HG03159 (cell line): ENCODE measurements at regions not wholly inside any gene's neighbourhood (a gene's known extent, or its start where the extent isn't known, plus 50 kb on each side); places are given as distances from the start of the nearest gene placed in this dataset.
"Not testable (repeated sequence)": the region's sequence is repeated elsewhere in the genome, so short reads cannot be mapped to it uniquely, and the experiment has no call there.

ENCODE experiments used
- ATAC-seq: cut with Tn5 transposase; IDR thresholded peaks from one replicate; pipeline ENCODE4 v1.9.1; 2021; ENCODE audit warnings: mild to moderate bottlenecking, moderate library complexity; ENCODE audit not compliant: unreplicated experiment

DNA sequence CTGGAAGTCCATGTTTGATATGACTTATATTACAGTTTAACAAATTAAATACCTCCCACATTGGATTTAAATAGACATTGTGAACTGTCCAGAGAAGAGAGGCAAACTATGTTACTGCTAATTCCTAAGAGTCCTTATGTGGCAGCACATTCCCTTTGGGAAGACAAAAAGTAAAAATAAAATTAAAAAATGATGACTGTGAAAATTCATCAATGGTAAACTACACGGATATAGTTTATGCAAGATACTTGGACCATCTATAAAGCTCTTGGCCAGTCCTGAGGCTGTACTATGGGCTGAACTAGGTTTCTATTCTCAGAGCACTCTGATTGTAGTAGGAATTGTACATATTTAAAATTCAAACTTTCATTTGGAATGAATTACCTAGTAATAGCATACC lies 206.4 kb downstream of the LRRK2 start:
- ATAC-seq = no peak

DNA sequence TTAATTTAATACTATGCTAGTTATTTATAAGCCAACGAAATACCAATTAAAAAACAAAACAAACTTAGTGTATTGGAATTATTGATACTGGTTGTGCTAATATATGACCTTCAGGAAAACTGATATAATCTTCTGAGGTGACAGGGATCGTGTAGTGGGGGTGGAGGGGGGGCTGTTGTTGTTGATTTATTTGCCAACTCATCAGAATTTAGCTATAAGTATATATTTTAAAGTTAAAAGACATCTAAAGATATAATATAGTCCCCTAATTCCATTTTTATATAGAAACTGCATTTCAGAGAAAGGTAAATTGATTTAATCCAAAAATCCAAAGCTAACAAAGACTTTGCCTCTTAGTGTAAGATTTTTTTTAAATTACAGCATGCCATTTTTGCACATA lies 210.5 kb downstream of the LRRK2 start:
- ATAC-seq = no peak

DNA sequence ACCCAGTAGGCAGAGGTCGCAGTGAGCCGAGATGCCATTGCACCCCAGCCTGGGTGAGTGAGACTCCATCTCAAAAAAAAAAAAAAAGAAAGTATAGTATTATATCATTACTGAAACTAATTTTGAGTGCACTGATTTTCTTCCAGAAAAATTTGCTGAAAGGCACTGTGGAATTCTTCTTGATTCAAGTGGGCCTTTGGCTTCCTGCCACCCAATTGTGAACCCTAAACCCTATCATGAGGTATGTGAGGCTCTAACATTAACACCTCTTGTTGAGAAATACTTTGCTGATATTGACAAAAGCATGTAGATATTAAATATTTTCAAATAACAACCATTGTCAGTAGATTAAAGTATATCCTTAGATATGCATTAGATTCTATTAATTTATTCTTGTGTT lies 211.2 kb downstream of the LRRK2 start:
- no peak for ATAC-seq

DNA sequence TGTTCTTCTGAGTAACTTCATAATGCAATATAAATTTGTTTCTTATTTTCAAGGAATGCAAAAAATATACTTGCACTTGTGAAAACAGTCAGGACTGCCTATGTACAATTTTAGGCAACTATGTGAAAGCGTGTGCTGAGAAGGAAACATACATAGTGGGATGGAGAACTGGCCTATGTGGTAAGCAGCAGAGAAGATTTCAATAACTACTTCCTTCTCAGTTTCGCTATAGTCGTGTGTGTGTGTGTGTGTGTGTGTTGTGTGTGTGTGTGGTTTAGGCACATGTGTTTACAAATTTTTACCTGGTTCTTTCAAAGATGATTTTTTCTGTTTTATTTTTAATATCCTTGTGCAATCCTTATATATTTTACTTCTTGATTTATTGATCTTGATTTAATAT lies 211.8 kb downstream of the LRRK2 start:
- ATAC-seq = no peak

DNA sequence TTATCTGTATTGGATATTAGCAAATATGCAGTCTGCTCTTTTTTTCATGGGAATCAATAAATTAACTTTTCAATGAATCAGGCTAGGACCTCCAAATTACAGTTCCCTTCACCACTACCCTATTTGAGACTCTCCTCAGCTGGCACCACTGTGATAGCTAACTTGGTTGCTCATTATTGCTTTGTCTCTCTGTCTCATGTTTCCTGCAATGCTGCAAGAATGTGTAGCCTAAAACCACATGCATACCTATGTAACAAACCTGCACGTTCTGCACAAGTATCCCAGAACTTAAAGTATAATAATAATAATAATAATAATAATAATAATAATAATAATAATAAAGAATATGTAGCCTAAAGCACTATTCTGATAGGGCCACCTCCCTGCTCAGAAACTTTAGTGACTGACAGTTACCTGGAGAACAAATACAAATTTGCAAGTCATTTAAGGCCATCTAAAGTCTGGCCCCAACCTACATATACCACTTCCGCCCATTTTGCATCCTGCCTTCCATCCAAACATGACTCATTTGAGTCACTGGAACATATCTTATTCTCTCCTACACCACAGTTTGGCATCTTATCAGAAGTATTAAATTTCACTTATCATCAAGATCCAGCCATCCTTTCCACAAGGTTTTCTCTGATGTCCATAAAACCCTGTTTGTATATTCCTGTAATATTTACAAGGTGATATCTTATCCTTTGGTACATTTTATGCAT lies 215.1 kb downstream of the LRRK2 start:
- no peak for ATAC-seq

DNA sequence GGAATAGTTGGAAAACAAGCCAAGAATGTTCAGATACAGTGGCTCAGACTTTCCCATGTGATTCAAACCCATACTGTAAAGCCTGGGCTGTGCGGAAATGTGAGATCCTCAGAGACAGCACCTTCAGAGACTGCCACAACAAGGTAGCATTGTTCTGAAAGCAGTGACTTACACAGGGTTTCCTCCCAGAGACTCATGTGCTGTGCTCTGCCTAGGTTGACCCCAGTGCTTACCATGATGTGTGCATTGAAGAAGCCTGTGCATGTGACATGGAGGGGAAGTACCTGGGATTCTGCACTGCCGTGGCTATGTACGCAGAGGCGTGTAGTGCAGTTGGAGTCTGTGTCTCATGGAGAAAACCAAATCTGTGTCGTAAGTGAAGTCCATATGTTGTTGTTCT lies 219.4 kb downstream of the LRRK2 start:
- no peak for ATAC-seq

DNA sequence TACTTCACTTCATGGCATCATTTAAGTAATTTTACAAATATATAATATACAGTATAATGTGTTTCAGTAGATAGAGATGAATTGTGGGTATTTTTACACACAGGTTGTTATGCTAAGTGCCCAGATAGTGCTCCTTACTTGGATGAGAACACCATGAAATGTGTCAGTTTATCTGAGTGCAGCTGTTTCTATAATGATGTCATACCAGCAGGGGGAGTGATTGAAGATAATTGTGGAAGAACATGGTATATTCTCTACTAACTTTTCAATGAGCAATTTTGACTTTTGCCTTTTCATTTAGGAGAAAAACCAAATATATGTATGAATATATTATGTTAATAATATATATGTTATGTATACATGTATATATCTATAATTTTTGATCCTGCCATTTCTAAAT lies 221.6 kb downstream of the LRRK2 start:
- peak; percentile 70 for ATAC-seq

DNA sequence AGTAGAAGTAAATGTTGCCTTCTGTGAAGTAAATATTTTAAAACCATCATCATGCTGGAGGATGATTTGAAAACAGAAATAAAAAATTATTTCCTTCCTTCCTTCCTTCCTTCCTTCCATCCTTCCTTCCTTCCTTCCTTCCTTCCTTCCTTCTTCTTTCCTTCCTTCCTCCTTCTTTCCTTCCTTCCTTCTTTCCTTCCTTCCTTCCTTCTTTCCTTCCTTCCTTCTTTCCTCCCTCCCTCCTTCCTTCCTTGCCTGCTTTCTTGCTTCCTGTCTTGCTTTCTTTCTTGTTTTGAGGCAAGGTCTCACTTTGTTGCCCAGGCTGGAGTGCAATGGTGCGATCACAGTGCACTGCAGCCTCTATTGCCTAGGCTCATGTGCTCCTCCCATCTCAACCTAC lies 223.7 kb downstream of the LRRK2 start:
- not testable (repeated sequence) for ATAC-seq

DNA sequence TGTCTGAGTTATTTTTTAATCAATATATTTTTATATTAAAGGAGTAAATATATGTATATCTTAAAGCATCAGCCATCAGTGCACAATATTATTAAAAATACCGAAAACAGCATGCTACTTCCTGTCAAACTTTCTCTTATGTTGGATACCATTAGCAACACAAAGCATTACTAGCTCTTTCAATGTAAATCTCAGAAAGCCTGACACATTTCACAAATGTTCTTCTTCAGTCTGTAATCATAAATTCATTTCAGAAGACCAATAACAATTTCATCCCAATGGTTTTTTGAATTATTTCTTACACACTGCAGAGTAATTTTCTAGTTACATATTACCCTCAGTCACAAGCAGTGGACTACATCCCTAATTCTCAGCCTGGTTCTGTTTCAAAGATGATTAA lies 226.9 kb downstream of the LRRK2 start:
- ATAC-seq = no peak

DNA sequence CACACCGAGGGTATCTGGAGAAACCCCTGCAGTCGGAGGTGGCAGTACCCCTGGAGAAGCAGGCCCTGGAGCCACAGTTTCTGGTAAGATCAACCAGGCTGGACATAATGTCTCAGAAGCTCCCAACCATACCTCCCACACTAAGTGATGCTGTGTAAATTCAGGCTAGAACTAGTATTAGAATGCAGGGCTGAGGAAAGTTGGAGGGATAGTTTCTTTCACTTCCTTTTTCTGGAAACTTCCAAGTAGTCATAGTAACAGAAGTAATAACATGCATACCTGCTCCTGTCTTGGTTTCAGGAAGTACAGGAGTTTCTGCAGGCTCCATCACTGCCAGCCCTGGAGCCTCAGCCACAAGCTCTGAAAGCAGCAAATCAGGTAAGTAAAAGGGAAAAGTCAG lies 228.1 kb upstream of the CNTN1 start:
- no peak for ATAC-seq

DNA sequence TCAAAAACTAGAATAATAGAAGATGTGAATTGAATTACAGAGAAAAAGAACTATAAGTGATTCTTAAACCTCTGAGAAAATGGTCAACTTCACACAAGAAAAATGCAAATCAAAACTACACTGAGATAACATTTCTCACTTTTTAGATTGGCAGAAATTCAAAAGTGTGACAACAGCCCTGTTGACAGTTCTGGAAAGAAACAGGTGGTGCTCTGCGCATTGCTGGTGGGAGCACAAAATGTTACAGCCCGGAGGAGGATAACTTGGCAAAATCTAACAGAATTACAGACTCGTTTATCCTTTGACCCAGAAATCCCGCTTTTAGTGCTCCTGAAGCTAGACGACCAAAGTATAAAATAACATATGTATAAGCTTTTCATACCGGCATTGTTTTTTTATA lies 222.5 kb upstream of the CNTN1 start:
- no peak for ATAC-seq

DNA sequence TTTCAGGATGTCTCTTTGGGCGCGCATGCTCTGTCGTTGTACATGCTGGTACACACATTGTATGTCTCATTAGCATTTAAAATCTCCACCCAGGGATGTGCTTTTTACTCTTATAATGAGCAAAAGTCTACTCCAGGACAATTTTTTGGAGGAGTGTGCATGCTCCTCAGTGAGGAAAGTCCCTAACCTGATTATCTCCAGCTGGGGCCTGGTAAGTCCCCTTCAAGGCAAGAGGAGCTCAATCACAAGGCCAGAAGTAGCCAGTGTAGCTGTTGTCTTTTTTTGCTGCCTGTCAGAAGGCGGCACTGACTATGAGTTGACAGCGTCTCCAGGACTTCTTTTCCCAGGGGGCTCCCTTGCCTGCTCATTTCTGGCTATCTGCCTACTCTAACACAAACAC lies 218.3 kb upstream of the CNTN1 start:
- no peak for ATAC-seq

DNA sequence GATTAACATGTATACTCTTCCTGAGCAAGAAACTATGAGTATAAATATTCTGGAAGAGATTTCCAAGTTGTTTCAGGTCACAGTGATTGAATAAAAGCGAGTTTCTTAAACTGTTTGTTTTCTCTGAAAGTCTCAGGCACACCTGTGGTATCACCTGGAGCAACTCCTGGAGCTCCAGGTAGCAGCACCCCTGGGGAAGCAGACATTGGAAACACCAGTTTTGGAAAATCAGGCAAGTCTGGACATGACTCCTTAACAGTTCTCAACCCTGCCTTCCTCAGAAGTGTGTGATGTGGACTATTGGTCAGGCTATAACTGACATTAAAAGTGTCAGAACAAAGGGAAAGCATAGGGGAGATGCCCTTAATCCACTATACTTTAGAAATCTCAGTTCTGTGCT lies 217.6 kb upstream of the CNTN1 start:
- ATAC-seq = no peak

DNA sequence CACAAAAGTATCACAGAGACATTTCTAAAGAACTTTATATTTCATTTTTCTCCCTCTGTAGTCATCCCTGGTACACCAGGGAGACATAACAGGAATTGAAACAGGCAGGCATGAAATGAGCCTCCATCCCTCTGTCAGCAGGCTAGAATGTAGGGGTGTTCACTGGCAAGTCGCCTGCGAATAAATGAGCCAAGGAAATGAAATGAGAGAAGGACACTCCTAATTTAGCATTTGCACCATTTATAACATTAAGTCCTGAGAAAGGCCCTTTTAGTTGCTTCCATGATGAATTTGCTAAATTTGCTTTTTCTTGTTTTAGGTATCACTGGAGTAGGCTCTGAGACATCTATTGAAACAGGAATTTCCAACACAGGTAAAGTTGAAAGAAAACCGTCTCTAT lies 192.4 kb upstream of the CNTN1 start:
- ATAC-seq = no peak

DNA sequence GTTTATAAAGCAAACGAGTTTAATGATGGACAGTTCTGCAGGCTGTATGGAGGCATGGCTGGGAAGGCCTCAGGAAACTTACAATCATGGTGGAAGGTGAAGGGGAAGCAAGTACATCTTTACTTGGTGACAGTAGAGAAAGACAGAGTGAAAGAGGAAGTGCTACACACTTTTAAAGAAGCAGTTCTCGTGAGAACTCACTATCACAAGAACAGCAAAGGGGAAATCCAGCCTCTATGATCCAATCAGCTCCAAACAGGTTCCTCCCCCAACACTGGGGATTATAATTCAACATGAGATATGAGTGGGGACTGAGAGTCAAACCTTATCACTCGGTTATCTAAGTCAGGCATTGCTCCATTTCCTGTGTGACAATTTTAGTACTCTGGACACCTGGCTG lies 189.9 kb upstream of the CNTN1 start:
- ATAC-seq = peak; percentile 71

DNA sequence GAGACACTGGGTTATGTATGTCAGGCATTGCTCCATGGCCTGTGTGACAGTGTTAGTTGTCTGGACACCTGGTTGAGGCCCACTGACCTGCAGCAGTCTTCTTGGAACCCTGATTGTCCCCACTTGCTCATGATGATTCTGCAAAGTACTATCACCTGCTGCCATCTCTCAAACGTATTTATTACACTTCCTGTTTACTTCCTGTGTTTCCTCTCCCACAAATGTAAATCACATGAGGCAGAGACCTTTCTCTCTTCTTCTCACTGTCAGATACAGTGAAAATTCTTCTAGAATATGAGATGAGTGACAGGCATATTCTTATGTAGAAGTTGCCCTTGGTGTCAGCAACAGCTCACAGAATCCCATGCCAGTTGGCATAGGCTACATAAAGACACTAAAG lies 186.9 kb upstream of the CNTN1 start:
- ATAC-seq = no peak

DNA sequence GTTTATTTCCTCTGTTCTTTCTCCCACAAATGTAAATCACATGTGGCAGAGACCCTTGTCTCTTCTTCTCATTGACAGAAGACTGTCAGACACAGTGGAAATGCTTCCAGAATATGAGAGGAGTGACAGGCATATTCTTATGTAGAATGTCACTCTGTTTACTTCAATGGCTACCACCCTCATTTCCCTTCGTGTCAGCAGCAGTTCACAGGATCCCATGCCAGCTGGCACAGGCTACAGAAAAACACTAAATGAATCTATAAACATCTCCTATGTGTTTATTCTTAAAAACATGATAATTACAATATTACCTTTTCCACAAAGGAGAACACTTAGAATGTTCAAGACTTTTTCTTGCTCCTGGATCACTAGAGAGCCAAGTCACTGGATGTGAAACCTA lies 183.8 kb upstream of the CNTN1 start:
- no peak for ATAC-seq

DNA sequence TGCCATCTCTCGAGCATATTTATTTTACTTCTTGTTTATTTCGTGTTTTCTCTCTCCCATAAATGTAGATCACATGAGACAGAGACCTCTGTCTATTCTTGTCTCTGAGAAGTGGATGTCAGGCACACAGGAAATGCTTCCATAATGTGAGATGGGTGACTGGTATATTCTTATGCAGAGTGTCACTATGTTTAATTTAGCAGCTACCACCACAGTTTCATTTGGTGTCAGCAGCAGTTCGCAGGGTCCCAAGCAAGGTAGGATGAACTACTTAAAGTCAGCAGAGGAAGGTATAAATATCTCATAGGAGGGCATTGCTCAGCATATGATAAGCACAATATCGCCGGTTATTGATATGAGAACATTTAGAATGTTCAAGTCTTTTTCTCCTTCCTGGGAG lies 180.9 kb upstream of the CNTN1 start:
- no peak for ATAC-seq

DNA sequence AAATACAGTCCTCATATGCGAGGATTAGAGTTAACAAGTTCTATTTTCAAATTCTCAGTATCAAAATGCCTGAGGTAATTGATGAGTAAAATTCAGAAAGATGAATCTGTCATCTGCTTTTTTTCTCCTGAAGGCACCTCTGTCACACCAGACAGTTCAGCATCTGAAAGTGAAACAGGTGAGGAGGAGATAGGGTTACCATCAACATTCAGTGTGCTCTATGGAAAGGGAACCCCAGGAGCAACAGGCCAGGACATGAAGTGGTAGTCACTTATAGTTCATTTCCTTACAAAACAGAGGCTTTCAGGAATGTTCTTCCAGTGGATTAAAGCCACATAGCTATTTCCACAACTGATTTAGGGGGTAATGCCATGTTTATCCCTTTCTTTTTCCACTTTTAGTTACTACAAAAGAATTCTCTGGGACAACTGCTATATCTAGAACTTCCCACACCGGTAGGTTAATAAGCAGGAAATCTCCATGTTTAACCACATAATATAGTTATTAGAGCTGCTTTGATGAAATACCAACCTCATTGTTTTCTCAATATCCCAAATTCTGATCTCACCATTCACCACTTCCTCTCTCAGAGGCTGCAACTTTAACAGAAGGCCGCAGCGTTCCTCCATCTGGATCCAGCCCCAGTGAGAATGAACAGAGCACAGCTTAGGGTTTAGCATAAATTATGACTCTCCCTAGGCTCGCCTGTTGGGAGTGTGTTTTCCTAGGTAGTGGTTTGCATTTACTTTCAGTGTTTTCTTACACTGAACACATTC lies 177.0 kb upstream of the CNTN1 start:
- peak; percentile 70 for ATAC-seq

DNA sequence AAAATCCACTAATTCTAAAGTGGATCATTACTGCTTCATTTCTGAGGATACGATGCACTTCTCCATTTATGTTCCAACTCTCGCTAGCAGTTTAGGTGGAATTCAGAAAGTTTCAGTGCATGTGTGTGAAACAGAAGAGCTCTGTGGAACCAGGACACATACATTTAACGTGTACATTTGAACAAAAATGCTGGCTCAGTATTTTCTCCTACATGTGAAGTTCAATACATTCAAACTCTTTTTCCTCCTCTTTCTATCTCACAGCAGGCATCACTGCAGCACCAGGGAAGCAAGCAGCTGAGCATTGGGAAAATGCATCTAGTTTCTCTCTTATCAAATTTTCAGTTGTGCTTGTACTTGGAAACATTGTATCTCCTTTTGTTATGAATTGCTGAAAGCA lies 169.4 kb upstream of the CNTN1 start:
- no peak for ATAC-seq

DNA sequence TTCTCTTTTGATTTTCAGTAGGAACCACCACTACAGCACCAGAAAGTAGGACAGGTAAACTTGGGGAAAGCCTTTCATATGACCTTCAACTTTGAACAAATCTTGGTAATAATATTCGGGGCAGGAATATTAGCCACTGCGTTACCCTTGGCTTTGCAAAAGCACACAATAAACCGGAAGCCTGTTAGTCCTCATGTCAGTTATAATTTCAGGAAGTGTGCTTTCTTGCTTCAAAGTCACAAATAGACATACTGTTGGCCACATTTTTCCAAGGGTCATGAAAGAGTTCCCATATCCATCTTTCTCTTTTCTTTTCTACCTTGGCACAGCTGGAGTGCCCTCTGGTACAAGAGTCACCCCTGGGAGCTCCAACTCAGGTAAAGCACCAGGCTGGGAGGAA lies 167.2 kb upstream of the CNTN1 start:
- ATAC-seq = no peak

DNA sequence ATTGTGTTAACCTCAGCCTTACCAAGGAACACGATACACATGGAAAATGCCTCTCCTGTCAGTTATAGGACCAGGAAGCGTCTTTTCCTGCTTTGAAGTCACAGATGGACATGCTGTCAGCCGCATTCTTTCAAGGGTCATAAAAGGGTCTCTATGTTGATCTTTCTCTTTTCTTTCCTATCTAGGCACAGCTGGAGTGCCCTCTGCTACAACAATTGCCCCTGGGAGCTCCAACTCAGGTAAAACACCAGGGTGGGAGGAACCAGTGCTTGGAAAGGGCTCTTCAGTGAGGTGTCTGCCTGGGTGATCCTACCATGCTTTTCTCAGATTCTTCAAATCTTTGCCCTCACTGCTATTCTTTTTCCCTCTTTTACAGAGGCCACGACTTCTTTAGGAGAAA lies 157.4 kb upstream of the CNTN1 start:
- ATAC-seq = no peak

DNA sequence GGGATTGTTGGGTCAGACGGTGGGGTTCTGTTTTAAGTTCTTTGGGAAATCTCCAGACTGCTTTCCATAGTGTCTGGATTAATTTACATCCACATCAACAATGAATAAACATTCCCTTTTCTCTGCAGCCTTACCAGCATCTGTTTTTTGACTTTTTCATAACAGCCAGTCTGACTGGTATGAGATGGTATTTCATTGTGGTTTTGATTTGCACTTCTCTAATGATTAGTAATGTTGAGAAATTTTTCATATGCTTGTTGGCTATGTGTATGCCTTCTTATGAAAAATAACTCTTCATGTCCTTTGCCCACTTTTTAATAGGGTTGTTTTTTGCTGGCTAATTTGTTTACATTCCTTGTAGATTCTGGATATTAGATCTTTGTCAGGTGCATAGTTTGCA lies 140.8 kb upstream of the CNTN1 start:
- no peak for ATAC-seq
